Breast epithelium (tissue), 4 donors: ENCODE measurements at regions not wholly inside any gene's neighbourhood (a gene's known extent, or its start where the extent isn't known, plus 50 kb on each side); places are given as distances from the start of the nearest gene placed in this dataset.

ENCODE experiments used
- DNase-seq, 2 donors: peaks; one replicate each; pipeline ENCODE4 v3.0.0-alpha.2; 2019; ENCODE audit warnings: low spot score in 2 of 2
- H3K27ac ChIP-seq, 2 donors: fragments of 200-600 bp; sonication (generic) in 1 of 2; one replicate each; pipeline ENCODE4 v1.5.1; 2016 to 2019; ENCODE audit warnings: mild to moderate bottlenecking in 1 of 2
- H3K27me3 ChIP-seq, 2 donors: fragments of 200-600 bp; sonication (generic) in 1 of 2; one replicate each; pipeline versions ENCODE4 v1.5.1 to v1.6.0; 2017 to 2019; ENCODE audit warnings: control low read depth in 1 of 2, mild to moderate bottlenecking in 1 of 2
- H3K36me3 ChIP-seq: fragments of 200-600 bp; one replicate; pipeline ENCODE4 v1.5.1; 2019
- H3K4me1 ChIP-seq, 2 donors: fragments of 200-600 bp; sonication (generic); one replicate each; pipeline ENCODE4 v1.5.1; 2016 to 2019; ENCODE audit warnings: control low read depth in 1 of 2
- H3K4me3 ChIP-seq, 3 donors: fragments of 200-600 bp; sonication (generic); 1 replicate in 2 of 3; 2 replicates in 1 of 3; pipeline ENCODE4 v1.5.1; 2016 to 2019; ENCODE audit warnings: mild to moderate bottlenecking in 3 of 3, moderate library complexity in 2 of 3
- H3K9me3 ChIP-seq, 2 donors: fragments of 200-600 bp; sonication (generic) in 1 of 2; one replicate each; pipeline ENCODE4 v1.5.1; 2016 to 2019; ENCODE audit warnings: control low read depth in 1 of 2
- POLR2A ChIP-seq: fragments of 450-650 bp; IDR thresholded peaks from one replicate; pipeline ENCODE4 v1.6.1; 2016; ENCODE audit warnings: antibody characterized with exemption, mild to moderate bottlenecking, moderate library complexity
- POLR2AphosphoS5 ChIP-seq, 3 donors: sonication (generic); formaldehyde crosslinking; IDR thresholded peaks; one replicate each; pipeline ENCODE4 v1.6.1; 2017; ENCODE audit warnings: antibody characterized with exemption in 3 of 3
- intact Hi-C: fragments of 100-400 bp; cut with DNase I; formaldehyde crosslinking; loops from one replicate; pipeline ENCODE4 v1.15.1; 2023; ENCODE audit warnings: low total_unique reads
- TF ChIP-seq, protein P1 (sequence below), 3 donors: fragments of 450-650 bp; IDR thresholded peaks; one replicate each; pipeline ENCODE4 v1.5.1; 2016 to 2017; ENCODE audit warnings: antibody characterized with exemption in 3 of 3, mild to moderate bottlenecking in 3 of 3, moderate library complexity in 3 of 3

DNA sequence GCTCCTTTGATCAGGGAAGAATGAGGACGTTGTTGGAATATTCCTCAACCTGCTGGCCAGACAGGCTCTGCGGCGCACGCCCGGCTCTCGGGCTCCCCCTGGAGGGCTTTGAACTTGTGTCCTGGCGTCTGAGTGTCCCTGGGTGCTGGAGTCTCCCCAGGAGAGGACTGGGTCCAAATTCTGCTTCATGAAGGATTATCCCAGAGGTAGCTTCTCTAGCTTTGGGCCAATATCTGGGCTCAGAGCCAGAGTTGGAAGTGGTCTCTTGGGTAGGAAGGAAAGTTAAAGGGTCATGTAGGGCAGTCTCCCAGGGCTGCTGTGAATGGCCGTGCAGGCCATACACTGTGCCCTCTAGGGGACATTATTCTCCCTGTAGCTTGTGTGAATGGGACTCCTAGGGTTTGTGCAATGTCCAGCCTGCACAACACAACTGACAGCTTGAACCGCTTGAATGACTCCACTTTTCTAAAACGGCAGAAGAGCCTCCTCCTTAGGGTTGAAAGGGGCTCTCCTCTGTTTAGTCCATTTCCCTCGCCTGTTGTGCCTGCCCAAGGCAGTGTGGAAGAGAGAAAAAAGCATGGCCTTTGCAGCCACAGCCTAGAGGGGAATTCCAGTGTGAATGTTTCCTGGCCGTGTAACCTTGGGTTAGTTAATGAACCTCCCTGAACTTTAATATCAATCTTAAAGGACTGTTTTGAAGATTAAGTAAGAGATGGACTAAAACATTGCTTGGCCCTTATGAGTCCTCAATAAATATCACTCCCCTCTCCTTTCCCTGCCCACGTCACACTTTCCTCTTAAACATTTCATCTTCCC is 111.2 kb upstream of the THY1 start:
- intact Hi-C loops: no loop called here
- DNase-seq: peak; percentile 57 to 76

GRCh38 chr11:119533462-119533861 is 110.5 kb upstream of the THY1 start:
- Histone ChIP-seq H3K36me3 (no peaks in the 10 kb centered on the region), H3K4me1 (no peaks in the 10 kb centered on the region), H3K9me3 (no peaks in the 10 kb centered on the region), H3K27ac (no peak overlapping the region), H3K4me3 (no peak overlapping the region), H3K27me3 (no peaks in the 10 kb centered on the region)
- intact Hi-C loops: no loop called here
- peak in 1 of 2 donors; percentile 9 for DNase-seq
- TF ChIP-seq, protein P1, sequence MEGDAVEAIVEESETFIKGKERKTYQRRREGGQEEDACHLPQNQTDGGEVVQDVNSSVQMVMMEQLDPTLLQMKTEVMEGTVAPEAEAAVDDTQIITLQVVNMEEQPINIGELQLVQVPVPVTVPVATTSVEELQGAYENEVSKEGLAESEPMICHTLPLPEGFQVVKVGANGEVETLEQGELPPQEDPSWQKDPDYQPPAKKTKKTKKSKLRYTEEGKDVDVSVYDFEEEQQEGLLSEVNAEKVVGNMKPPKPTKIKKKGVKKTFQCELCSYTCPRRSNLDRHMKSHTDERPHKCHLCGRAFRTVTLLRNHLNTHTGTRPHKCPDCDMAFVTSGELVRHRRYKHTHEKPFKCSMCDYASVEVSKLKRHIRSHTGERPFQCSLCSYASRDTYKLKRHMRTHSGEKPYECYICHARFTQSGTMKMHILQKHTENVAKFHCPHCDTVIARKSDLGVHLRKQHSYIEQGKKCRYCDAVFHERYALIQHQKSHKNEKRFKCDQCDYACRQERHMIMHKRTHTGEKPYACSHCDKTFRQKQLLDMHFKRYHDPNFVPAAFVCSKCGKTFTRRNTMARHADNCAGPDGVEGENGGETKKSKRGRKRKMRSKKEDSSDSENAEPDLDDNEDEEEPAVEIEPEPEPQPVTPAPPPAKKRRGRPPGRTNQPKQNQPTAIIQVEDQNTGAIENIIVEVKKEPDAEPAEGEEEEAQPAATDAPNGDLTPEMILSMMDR (IDR thresholded peaks at IDR 0.05): no peak
- no peak for TF ChIP-seq POLR2A
- TF ChIP-seq POLR2AphosphoS5 (IDR thresholded peaks at IDR 0.05): no peak

More for the DNA sequence above, 111.2 kb upstream of the THY1 start:
- Histone ChIP-seq H3K9me3 (no peaks in the 10 kb centered on the region), H3K4me3 (no peak overlapping the region), H3K27me3 (no peaks in the 10 kb centered on the region), H3K36me3 (no peaks in the 10 kb centered on the region), H3K4me1 (no peaks in the 10 kb centered on the region), H3K27ac (no peak overlapping the region)
- TF ChIP-seq POLR2A: no peak
- TF ChIP-seq, protein P1 (IDR thresholded peaks at IDR 0.05): peak; percentile 24 to 71 (median 61)

DNA sequence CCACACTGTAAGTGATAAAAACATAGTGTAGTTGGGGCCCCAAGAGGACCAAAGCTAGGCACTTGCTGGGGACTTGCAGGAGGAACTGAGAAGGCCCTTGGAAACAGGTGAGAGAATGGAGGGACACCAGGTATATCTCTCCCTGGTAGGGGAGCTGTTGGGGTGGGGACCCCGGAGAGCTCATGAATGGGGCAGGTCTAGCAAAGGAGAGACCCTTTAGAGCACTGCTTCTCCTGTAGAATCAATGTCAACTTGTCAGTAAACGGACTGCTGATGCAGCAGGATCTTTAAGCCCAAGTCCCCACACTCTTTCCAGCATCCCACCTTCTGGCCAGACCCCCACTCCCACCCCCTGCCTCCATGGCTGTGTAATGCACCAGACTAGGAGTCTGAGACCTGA is 109.6 kb upstream of the THY1 start:
- Histone ChIP-seq H3K27me3 (no peaks in the 10 kb centered on the region), H3K4me1 (no peaks in the 10 kb centered on the region), H3K9me3 (no peaks in the 10 kb centered on the region), H3K36me3 (no peaks in the 10 kb centered on the region), H3K4me3 (no peak overlapping the region), H3K27ac (no peak overlapping the region)
- intact Hi-C loops: no loop called here
- TF ChIP-seq POLR2A (no peak), POLR2AphosphoS5 (IDR thresholded peaks at IDR 0.05) (no peak)
- TF ChIP-seq, protein P1 (IDR thresholded peaks at IDR 0.05): no peak
- peak in 1 of 2 donors; percentile 20 for DNase-seq

DNA sequence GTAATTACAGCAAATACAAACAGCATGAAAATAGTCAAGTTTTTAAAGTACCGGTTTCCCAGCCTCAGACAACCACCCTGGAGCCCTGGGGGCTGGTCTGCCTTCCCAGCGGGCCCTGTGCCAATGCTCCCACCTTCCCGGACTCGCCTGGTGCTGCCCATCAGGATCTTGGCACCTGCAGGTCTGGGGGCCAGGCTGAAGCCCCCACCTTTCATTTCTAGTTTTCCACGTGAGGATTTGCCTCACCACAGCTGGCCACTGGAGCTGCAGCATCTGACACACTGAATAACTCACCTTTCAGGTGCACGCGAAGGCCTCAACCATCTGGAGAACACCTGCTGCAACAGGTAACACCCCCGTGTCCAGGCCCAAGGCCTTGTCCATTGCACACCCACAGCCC is 108.7 kb upstream of the THY1 start:
- intact Hi-C loops: no loop called here
- peak in 1 of 2 donors; percentile 12 for DNase-seq
- no peaks in the 10 kb centered on the region for H3K4me1 ChIP-seq

DNA sequence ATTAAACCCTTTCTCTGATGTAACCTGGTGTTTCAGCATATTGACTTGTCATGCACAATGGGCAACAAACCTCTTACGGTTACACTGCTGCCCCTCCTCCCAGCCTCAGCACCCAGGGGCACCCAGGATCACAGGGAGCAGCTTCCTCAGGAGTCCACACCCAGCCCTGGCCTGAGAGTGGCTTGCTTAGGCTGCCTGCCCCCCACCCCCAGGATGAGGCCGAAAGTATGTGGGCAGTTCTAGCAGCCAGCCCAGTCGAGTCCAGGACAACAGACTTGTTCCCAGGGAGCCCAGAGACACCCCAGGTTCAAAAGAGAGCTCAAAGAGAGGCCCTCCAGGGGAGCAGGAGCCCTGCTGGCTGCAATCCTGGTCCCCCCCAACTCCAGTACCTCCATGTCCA is 108.1 kb upstream of the THY1 start:
- Histone ChIP-seq H3K36me3 (no peaks in the 10 kb centered on the region), H3K9me3 (no peaks in the 10 kb centered on the region), H3K27me3 (no peaks in the 10 kb centered on the region), H3K27ac (no peak overlapping the region), H3K4me3 (no peak overlapping the region), H3K4me1 (no peaks in the 10 kb centered on the region)
- intact Hi-C loops: no loop called here
- no peak for TF ChIP-seq POLR2AphosphoS5 (IDR thresholded peaks at IDR 0.05)
- DNase-seq: no peak

More for the DNA sequence above, 108.7 kb upstream of the THY1 start:
- no peaks in the 10 kb centered on the region for H3K9me3 ChIP-seq
- no peak overlapping the region for H3K27ac ChIP-seq
- H3K27me3 ChIP-seq: no peaks in the 10 kb centered on the region
- H3K36me3 ChIP-seq: no peaks in the 10 kb centered on the region
- no peak overlapping the region for H3K4me3 ChIP-seq
- TF ChIP-seq POLR2AphosphoS5 (IDR thresholded peaks at IDR 0.05) (no peak), POLR2A (no peak)

GRCh38 chr11:119530509-119530908 is 107.5 kb upstream of the THY1 start:
- Histone ChIP-seq H3K27me3 (no peaks in the 10 kb centered on the region), H3K9me3 (no peaks in the 10 kb centered on the region), H3K4me1 (no peaks in the 10 kb centered on the region), H3K4me3 (no peak overlapping the region), H3K36me3 (no peaks in the 10 kb centered on the region), H3K27ac (no peak overlapping the region)
- DNase-seq: no peak
- intact Hi-C loops: no loop called here
- TF ChIP-seq, protein P1 (IDR thresholded peaks at IDR 0.05): no peak
- TF ChIP-seq POLR2AphosphoS5 (IDR thresholded peaks at IDR 0.05) (no peak), POLR2A (no peak)
